CD4-positive, alpha-beta T cell (primary cell): ENCODE measurements at regions not wholly inside any gene's neighbourhood (a gene's known extent, or its start where the extent isn't known, plus 50 kb on each side); places are given as distances from the start of the nearest gene placed in this dataset.

ENCODE experiments used
- ATAC-seq: fragments of 200-7000 bp; cut with Tn5 transposase; one replicate; pipeline ENCODE4 v1.10.0; 2022; ENCODE audit warnings: mild to moderate bottlenecking; ENCODE audit not compliant: poor library complexity
- CTCF ChIA-PET: fragments of 350-600 bp; sonication (Branson Sonifier 250); formaldehyde crosslinking; loops from one replicate; lab custom pipeline; 2021; ENCODE audit warnings: antibody characterized with exemption, inconsistent platforms; lab: Charles Lee
- POLR2A ChIA-PET: fragments of 350-600 bp; sonication (Branson Sonifier 250); formaldehyde crosslinking; loops from one replicate; lab custom pipeline; 2021; ENCODE audit warnings: antibody characterized with exemption, inconsistent platforms; lab: Charles Lee
- DNase-seq, 14 experiments: peaks; one replicate each; pipeline ENCODE4 v3.0.0-alpha.2; 2013 to 2020; ENCODE audit warnings: mixed read lengths in 2 of 14
- H3K27ac ChIP-seq, 2 donors: one replicate each; pipeline versions ENCODE4 v1.5.1 to v1.7.0; 2013; ENCODE audit warnings: low read length in 2 of 2, low read depth in 1 of 2, mild to moderate bottlenecking in 1 of 2
- H3K27me3 ChIP-seq, 2 experiments: 1 replicate in 1 of 2; 2 replicates in 1 of 2; pipeline versions ENCODE4 v1.6.1 to v1.7.0; 2013; ENCODE audit warnings: low read length in 2 of 2, control low read depth in 1 of 2, mild to moderate bottlenecking in 1 of 2, moderate library complexity in 1 of 2; ENCODE audit not compliant: insufficient read depth in 2 of 2, control insufficient read depth in 1 of 2
- H3K36me3 ChIP-seq: one replicate; pipeline ENCODE4 v1.6.1; 2013; ENCODE audit warnings: low read length, control low read depth; ENCODE audit not compliant: insufficient read depth
- H3K4me1 ChIP-seq: one replicate; pipeline ENCODE4 v1.6.1; 2013; ENCODE audit warnings: low read length, control low read depth; ENCODE audit not compliant: insufficient read depth
- H3K4me3 ChIP-seq: one replicate; pipeline ENCODE4 v1.5.1; 2013; ENCODE audit warnings: mild to moderate bottlenecking, low read length, moderate library complexity
- H3K9me3 ChIP-seq, 2 experiments: 1 replicate in 1 of 2; 2 replicates in 1 of 2; pipeline versions ENCODE4 v1.6.1 to v1.7.0; 2013; ENCODE audit warnings: low read length in 2 of 2, mild to moderate bottlenecking in 2 of 2, control low read depth in 1 of 2, moderate library complexity in 1 of 2; ENCODE audit not compliant: control insufficient read depth in 1 of 2, insufficient read depth in 1 of 2
- H3K27ac Mint-ChIP-seq: one replicate; pipeline ENCODE4 v1.8.0; 2020; ENCODE audit warnings: mixed read lengths
- H3K27me3 Mint-ChIP-seq: one replicate; pipeline ENCODE4 v1.8.0; 2021; ENCODE audit warnings: mixed read lengths
- H3K36me3 Mint-ChIP-seq: one replicate; pipeline ENCODE4 v1.8.0; 2021; ENCODE audit warnings: low read depth, mixed read lengths
- H3K4me1 Mint-ChIP-seq: one replicate; pipeline ENCODE4 v1.8.0; 2021; ENCODE audit warnings: low read depth, mixed read lengths
- H3K4me3 Mint-ChIP-seq: one replicate; pipeline ENCODE4 v1.8.0; 2020; ENCODE audit warnings: mild to moderate bottlenecking, mixed read lengths
- H3K9me3 Mint-ChIP-seq: one replicate; pipeline ENCODE4 v1.8.0; 2020; ENCODE audit warnings: mixed read lengths
- intact Hi-C, 2 experiments: fragments of 100-400 bp; cut with DNase I in 1 of 2; cut with micrococcal nuclease in 1 of 2; formaldehyde crosslinking; loops; one replicate each; pipeline versions ENCODE4 v1.15.1 to v1.9.0; 2023 to 2025; cut with DNase I, micrococcal nuclease
- TF ChIP-seq, protein P1 (sequence below): fragments of 200-600 bp; IDR thresholded peaks from one replicate; pipeline ENCODE4 v1.8.0; 2022; ENCODE audit warnings: antibody characterized with exemption, mild to moderate bottlenecking

- Histone ChIP-seq H3K27me3 (no peaks in the 10 kb centered on the region), H3K27ac (no peak overlapping the region), H3K4me1 (no peaks in the 10 kb centered on the region), H3K9me3 (peaks cover 2 to 3% of the 10 kb centered on the region in 2 experiments), H3K36me3 (no peaks in the 10 kb centered on the region), H3K4me3 (no peak overlapping the region)
- Mint-ChIP-seq H3K4me1 (no peaks in the 10 kb centered on the region), H3K9me3 (peaks cover 4% of the 10 kb centered on the region), H3K36me3 (no peaks in the 10 kb centered on the region), H3K4me3 (no peak overlapping the region), H3K27me3 (no peaks in the 10 kb centered on the region), H3K27ac (no peak overlapping the region)
- no peak for DNase-seq
- CTCF ChIA-PET = no interaction called here
- TF ChIP-seq, protein P1, sequence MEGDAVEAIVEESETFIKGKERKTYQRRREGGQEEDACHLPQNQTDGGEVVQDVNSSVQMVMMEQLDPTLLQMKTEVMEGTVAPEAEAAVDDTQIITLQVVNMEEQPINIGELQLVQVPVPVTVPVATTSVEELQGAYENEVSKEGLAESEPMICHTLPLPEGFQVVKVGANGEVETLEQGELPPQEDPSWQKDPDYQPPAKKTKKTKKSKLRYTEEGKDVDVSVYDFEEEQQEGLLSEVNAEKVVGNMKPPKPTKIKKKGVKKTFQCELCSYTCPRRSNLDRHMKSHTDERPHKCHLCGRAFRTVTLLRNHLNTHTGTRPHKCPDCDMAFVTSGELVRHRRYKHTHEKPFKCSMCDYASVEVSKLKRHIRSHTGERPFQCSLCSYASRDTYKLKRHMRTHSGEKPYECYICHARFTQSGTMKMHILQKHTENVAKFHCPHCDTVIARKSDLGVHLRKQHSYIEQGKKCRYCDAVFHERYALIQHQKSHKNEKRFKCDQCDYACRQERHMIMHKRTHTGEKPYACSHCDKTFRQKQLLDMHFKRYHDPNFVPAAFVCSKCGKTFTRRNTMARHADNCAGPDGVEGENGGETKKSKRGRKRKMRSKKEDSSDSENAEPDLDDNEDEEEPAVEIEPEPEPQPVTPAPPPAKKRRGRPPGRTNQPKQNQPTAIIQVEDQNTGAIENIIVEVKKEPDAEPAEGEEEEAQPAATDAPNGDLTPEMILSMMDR = no peak
- intact Hi-C loops = no loop called here
- POLR2A ChIA-PET = no interaction called here
- ATAC-seq = no peak
Measured at GRCh38 chr10:125247576-125247975, 87.2 kb upstream of the CTBP2 start.

- Histone ChIP-seq H3K36me3 (no peaks in the 10 kb centered on the region), H3K9me3 (peaks cover 0 to 3% of the 10 kb centered on the region in 2 experiments), H3K4me3 (no peak overlapping the region), H3K27me3 (no peaks in the 10 kb centered on the region), H3K27ac (no peak overlapping the region), H3K4me1 (no peaks in the 10 kb centered on the region)
- TF ChIP-seq, protein P1 = no peak
- ATAC-seq (no peak), DNase-seq (no peak)
- Mint-ChIP-seq H3K9me3 (peaks cover 4% of the 10 kb centered on the region), H3K4me3 (no peak overlapping the region), H3K27me3 (no peaks in the 10 kb centered on the region), H3K36me3 (no peaks in the 10 kb centered on the region), H3K4me1 (no peaks in the 10 kb centered on the region), H3K27ac (no peak overlapping the region)
- ChIA-PET POLR2A (no interaction called here), CTCF (no interaction called here)
- intact Hi-C loops = no loop called here
Measured at GRCh38 chr10:125243532-125244253, 83.3 kb upstream of the CTBP2 start.

DNA sequence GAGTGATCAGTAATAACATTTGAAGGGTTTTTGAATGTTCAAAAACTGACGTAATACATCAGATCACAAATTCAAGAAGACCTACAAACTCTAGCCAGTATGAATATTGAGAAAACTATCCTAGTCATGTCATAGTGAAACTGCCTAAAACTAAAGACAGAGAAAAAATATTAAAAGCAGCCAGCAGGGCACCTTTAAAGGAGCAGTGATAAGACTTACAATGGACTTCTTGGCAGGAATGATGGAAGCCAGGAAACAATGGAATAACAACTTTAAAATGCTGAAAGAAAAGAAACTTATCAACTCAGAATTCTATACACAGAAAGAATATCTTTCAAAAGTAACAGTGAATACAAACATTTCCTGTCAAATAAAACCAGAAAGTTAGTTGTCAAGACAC, 78.3 kb upstream of the CTBP2 start:
- no peaks in the 10 kb centered on the region for H3K4me1 Mint-ChIP-seq
- Histone ChIP-seq H3K4me3 (no peak overlapping the region), H3K36me3 (no peaks in the 10 kb centered on the region), H3K27me3 (peaks cover 0 to 4% of the 10 kb centered on the region in 2 experiments), H3K4me1 (no peaks in the 10 kb centered on the region), H3K27ac (no peak overlapping the region), H3K9me3 (no peaks in the 10 kb centered on the region)
- DNase-seq (no peak), ATAC-seq (no peak)
- H3K9me3 Mint-ChIP-seq = peaks cover 12% of the 10 kb centered on the region
- ChIA-PET CTCF (no interaction called here), POLR2A (no interaction called here)
- no peaks in the 10 kb centered on the region for H3K36me3 Mint-ChIP-seq
- no peak overlapping the region for H3K4me3 Mint-ChIP-seq
- H3K27ac Mint-ChIP-seq = no peak overlapping the region
- intact Hi-C loops = no loop called here
- peaks cover 12% of the 10 kb centered on the region for H3K27me3 Mint-ChIP-seq
- TF ChIP-seq, protein P1 = no peak
